ENCODE measurements at regions not wholly inside any gene's neighbourhood (a gene's known extent, or its start where the extent isn't known, plus 50 kb on each side); places are given as distances from the start of the nearest gene placed in this dataset.

GRCh38 chr16:56063111-56063510, 128.2 kb upstream of the GNAO1 start:
- H3K27me3 Mint-ChIP-seq: peaks cover 16% of the 10 kb centered on the region
- no peak overlapping the region for H3K27ac Mint-ChIP-seq
- H3K9me3 Mint-ChIP-seq: no peaks in the 10 kb centered on the region
- no peaks in the 10 kb centered on the region for H3K4me1 Mint-ChIP-seq
- ATAC-seq (no peak), DNase-seq (no peak)
- H3K4me3 Mint-ChIP-seq: no peak overlapping the region

GRCh38 chr16:56057151-56057550, 134.1 kb upstream of the GNAO1 start:
- no peak for ATAC-seq
- H3K9me3 Mint-ChIP-seq: no peaks in the 10 kb centered on the region
- H3K27me3 Mint-ChIP-seq: peaks cover 7% of the 10 kb centered on the region
- no peak overlapping the region for H3K27ac Mint-ChIP-seq
- no peak overlapping the region for H3K4me3 Mint-ChIP-seq
- DNase-seq: no peak
- H3K4me1 Mint-ChIP-seq: no peaks in the 10 kb centered on the region

DNA sequence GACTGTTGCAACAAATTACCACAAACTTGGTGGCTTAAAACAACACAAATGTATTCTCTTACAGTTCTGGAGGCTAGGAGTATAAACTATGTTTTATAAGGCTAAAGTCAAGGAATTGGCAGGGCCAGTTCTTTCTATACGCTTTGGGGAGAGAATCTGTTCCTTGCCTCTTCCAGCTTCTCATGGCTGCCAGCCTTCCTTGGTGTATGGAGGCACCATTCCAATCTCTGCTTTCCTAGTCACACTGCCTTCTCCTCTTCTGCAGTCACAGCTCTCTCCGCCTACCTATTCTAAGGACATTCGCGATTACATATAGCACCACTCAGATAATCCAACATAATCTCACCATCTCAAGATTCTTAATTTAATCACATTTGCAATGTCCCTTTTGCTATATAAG, 140.4 kb upstream of the GNAO1 start:
- no peaks in the 10 kb centered on the region for H3K4me1 Mint-ChIP-seq
- no peak overlapping the region for H3K4me3 Mint-ChIP-seq
- H3K9me3 Mint-ChIP-seq: no peaks in the 10 kb centered on the region
- DNase-seq (no peak), ATAC-seq (no peak)
- H3K27me3 Mint-ChIP-seq: peaks cover 31% of the 10 kb centered on the region
- no peak overlapping the region for H3K27ac Mint-ChIP-seq

- no peaks in the 10 kb centered on the region for H3K4me1 Mint-ChIP-seq
- ATAC-seq: no peak
- peak overlapping the region in 1 of 2 donors; percentile 69 for H3K27ac Mint-ChIP-seq
- H3K27me3 Mint-ChIP-seq: peaks cover 33% of the 10 kb centered on the region
- no peak for DNase-seq
- peak overlapping the region; percentile 25 to 48 for H3K4me3 Mint-ChIP-seq
- H3K9me3 Mint-ChIP-seq: no peaks in the 10 kb centered on the region
Measured at GRCh38 chr16:56048425-56049105, 142.7 kb upstream of the GNAO1 start.

GRCh38 chr16:56047307-56048234, 143.7 kb upstream of the GNAO1 start:
- Mint-ChIP-seq H3K27ac (no peak overlapping the region), H3K4me1 (no peaks in the 10 kb centered on the region), H3K27me3 (peaks cover 40% of the 10 kb centered on the region), H3K4me3 (no peak overlapping the region), H3K9me3 (no peaks in the 10 kb centered on the region)
- ATAC-seq: no peak
- DNase-seq: no peak

DNA sequence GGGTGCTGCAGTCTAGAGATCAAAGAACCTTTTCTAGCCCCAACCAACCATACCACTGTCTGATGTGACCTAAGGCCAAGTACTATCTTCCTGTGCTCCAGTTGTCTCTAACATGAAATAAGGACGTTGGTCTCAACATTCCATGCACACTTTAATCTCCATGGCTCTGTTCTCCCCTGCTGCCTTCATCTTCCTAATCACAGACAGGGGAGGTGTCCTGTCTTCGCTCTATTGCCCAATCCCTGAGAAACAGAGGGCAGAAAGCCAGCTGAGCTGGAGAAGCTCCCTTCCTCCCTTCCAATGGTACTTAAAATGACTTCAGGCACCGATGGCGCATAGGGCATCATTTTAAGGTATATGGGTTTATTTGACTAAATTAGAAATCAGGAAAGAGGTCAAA, 148.9 kb upstream of the GNAO1 start:
- H3K4me1 Mint-ChIP-seq: no peaks in the 10 kb centered on the region
- DNase-seq (no peak), ATAC-seq (no peak)
- H3K27me3 Mint-ChIP-seq: peaks cover 56% of the 10 kb centered on the region
- no peak overlapping the region for H3K27ac Mint-ChIP-seq
- H3K9me3 Mint-ChIP-seq: no peaks in the 10 kb centered on the region
- H3K4me3 Mint-ChIP-seq: no peak overlapping the region

GRCh38 chr16:56041556-56042140, 149.6 kb upstream of the GNAO1 start:
- peak; percentile 91 for ATAC-seq
- Mint-ChIP-seq H3K27ac (no peak overlapping the region), H3K4me3 (no peak overlapping the region), H3K27me3 (peaks cover 48% of the 10 kb centered on the region), H3K9me3 (peaks cover 6 to 7% of the 10 kb centered on the region in 2 donors), H3K4me1 (no peaks in the 10 kb centered on the region)
- DNase-seq: peak; percentile 29

DNA sequence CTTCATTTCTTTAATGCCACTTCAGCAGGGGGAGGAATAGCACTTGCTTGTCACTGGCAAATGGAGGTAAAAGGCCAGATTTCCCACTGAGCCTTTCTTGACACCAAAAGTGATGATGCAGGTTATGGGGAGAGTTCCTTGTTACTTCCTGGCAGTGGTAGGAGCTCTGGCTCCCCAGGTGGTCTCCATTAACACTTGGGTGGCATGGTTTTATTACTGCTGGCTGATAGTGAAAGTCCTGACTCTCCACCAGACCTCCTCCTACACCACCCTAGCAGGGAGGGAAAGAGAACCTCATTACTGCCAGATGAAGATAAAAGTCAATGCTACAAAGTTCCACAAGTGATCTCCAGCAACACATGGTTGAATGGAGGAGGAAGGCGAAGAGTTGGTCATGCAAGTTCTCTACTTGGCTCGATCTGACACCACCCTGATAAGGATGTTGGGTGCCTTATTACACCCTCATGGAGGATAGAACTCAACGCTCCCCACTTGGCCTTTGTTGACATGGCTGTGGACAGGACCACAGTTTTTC, 152.7 kb upstream of the GNAO1 start:
- no peaks in the 10 kb centered on the region for H3K4me1 Mint-ChIP-seq
- ATAC-seq (no peak), DNase-seq (no peak)
- no peak overlapping the region for H3K4me3 Mint-ChIP-seq
- H3K9me3 Mint-ChIP-seq: peaks cover 9 to 11% of the 10 kb centered on the region in 2 donors
- H3K27me3 Mint-ChIP-seq: peaks cover 43% of the 10 kb centered on the region
- no peak overlapping the region for H3K27ac Mint-ChIP-seq

DNA sequence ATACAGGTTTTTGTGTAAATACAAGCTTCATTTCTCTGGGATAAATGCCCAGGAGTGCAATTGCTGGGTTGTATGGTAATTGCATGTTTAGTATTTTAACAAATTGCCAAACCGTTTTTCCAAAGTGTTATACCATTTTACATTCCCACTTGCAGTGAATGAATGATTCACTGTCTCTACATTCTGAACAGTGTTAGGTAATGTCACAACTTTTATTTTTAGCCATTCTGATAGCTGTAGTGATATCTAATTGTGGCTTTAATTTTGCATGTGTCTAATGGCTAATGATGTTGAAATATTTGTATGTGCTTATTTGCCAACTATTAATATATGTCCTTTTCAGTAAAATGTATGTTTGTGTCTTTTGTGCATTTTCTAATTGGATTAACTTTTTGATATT, 156.9 kb upstream of the CES5A start:
- no peaks in the 10 kb centered on the region for H3K27me3 Mint-ChIP-seq
- no peak overlapping the region for H3K27ac Mint-ChIP-seq
- no peak for DNase-seq
- peaks cover 7 to 8% of the 10 kb centered on the region in 2 donors for H3K9me3 Mint-ChIP-seq
- H3K4me1 Mint-ChIP-seq: no peaks in the 10 kb centered on the region
- no peak overlapping the region for H3K4me3 Mint-ChIP-seq
- ATAC-seq: no peak

GRCh38 chr16:56029026-56029425, 153.9 kb upstream of the CES5A start:
- Mint-ChIP-seq H3K9me3 (no peaks in the 10 kb centered on the region), H3K27ac (no peak overlapping the region), H3K4me3 (no peak overlapping the region), H3K4me1 (no peaks in the 10 kb centered on the region), H3K27me3 (no peaks in the 10 kb centered on the region)
- DNase-seq (no peak), ATAC-seq (no peak)

DNA sequence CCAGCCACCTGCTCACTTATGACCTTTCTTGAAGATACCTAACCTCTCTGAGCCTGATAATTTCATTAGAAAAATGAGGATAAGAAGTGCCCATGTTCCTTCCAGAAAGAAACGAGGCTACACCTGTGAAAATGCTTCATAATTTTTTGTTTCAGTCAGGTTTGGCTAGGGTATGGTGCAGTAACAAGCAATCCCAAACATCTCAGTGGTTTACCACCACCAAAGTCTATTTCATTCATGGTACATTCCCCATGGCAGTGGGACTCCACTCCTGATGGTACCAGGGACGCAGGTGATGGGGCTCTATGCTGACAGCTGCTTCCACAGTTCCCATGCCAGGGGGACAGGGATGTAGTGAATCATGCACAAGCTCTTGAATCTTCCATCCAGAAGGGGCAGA, 147.6 kb upstream of the CES5A start:
- Mint-ChIP-seq H3K9me3 (no peaks in the 10 kb centered on the region), H3K4me1 (no peaks in the 10 kb centered on the region), H3K27me3 (no peaks in the 10 kb centered on the region)

DNA sequence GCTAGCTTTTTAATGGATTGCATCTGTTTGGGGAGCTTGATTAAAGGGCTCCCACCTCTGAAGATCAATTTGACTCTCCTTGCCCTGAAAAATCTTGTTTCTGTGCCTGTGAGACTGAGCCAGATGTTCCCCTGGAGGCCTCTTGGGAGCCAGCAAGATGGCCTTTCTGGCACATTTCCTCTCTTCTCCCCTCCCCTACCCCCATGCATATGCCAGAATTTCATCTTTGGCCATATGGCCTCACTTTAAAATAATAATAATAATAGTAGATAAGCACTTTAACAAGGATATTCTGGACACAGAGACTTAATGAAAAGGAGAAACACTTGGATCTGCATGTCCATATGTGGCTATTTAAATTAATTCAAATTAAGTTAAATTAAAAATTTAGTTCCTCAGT, 144.1 kb upstream of the CES5A start:
- Mint-ChIP-seq H3K27me3 (peaks cover 14% of the 10 kb centered on the region), H3K4me1 (no peaks in the 10 kb centered on the region), H3K27ac (no peak overlapping the region), H3K9me3 (no peaks in the 10 kb centered on the region), H3K4me3 (no peak overlapping the region)
- ATAC-seq (no peak), DNase-seq (no peak)

More for the DNA sequence above, 147.6 kb upstream of the CES5A start:
- DNase-seq: no peak
- H3K4me3 Mint-ChIP-seq: no peak overlapping the region
- no peak for ATAC-seq
- no peak overlapping the region for H3K27ac Mint-ChIP-seq

DNA sequence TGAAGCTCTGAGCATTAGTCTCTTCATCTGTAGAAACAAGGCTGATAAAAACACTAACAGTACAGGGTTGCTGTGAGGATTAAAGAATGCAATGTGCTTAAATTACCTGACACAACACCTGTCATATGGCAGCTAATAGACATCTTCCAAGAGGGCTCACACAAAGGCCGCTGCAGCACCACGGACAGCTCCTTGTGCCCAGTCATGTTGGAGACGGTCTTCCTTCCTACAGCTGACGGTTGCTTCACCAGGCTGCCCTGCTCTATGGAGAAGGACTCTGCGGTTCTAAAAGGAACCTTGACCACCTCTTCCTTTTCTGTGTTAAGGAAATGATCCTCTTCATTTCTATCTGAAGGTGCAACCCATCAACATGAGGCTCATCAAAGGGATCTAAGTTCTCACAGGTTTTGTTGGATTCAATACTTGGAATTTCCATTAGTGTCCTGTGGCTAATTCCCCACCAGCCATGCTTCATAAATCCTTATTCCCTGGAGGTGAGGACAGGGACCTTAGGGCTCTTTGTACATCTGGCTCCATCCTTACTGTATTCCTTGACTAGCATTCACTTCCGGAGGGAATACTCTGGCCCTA, 138.9 kb upstream of the CES5A start:
- Mint-ChIP-seq H3K27me3 (peaks cover 28% of the 10 kb centered on the region), H3K9me3 (no peaks in the 10 kb centered on the region), H3K4me1 (no peaks in the 10 kb centered on the region), H3K27ac (no peak overlapping the region), H3K4me3 (no peak overlapping the region)
- ATAC-seq: no peak
- DNase-seq: peak; percentile 10 to 20

GRCh38 chr16:56012482-56012811, 137.3 kb upstream of the CES5A start:
- Mint-ChIP-seq H3K27me3 (peaks cover 28% of the 10 kb centered on the region), H3K9me3 (peaks cover 0 to 7% of the 10 kb centered on the region in 2 donors), H3K4me1 (no peaks in the 10 kb centered on the region), H3K27ac (no peak overlapping the region), H3K4me3 (no peak overlapping the region)
- DNase-seq (no peak), ATAC-seq (no peak)

- Mint-ChIP-seq H3K27ac (no peak overlapping the region), H3K4me3 (no peak overlapping the region), H3K9me3 (peaks cover 0 to 7% of the 10 kb centered on the region in 2 donors), H3K27me3 (peaks cover 28% of the 10 kb centered on the region), H3K4me1 (no peaks in the 10 kb centered on the region)
- ATAC-seq: no peak
- DNase-seq: no peak
Measured at GRCh38 chr16:56011808-56012481, 136.8 kb upstream of the CES5A start.

Measured in stimulated activated naive CD8-positive, alpha-beta T cell treated with anti-CD3 and anti-CD28 coated beads, Interleukin-15, amount 100 ng/mL, for 72 hours (primary cell).